ENCODE measurements at regions not wholly inside any gene's neighbourhood (a gene's known extent, or its start where the extent isn't known, plus 50 kb on each side); places are given as distances from the start of the nearest gene placed in this dataset.

GRCh38 chr3:191889756-191890155 is 428.8 kb downstream of the PYDC2 start:
- TF ChIP-seq POLR2A (IDR thresholded peaks at IDR 0.05): no peak
- TF ChIP-seq CTCF (IDR thresholded peaks at IDR 0.05 in 4 of 5, conservative IDR thresholded peaks at IDR 0.05 in 1 of 5): no peak
- H3K27me3 ChIP-seq: no peaks in the 10 kb centered on the region
- intact Hi-C loops (cut with DNase I; ENCODE audit: low total_unique reads): no loop called here
- H3K36me3 ChIP-seq: no peaks in the 10 kb centered on the region
- H3K4me3 ChIP-seq: no peak overlapping the region
- in situ Hi-C loops (cut with MboI; ENCODE audit: low sequenced_read_pairs in 4 of 4): no loop called here
- DNase-seq: no peak
- no peaks in the 10 kb centered on the region for H3K9me3 ChIP-seq
- H3K27ac ChIP-seq: no peak overlapping the region
- ATAC-seq: no peak
- H3K4me1 ChIP-seq: no peaks in the 10 kb centered on the region

DNA sequence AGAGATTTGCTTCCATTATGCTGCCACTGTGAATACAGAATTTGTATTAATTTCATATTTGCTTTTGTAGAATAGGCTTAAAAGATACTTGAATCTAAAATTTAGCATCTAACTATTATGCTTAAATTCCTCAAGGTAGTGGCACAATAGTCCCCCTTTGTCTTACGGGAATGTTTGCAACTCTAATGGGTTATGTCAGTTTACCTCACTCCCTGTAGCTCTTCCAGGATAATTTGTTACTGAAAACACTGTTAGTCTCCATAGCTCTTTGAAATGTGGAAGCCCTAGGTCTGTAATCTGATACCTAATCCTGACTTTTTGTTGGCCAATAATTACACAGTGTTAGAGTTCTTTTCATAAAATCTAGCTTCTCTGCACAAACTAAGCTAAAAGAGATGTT is 433.4 kb downstream of the PYDC2 start:
- H3K9me3 ChIP-seq: no peaks in the 10 kb centered on the region
- no peaks in the 10 kb centered on the region for H3K4me1 ChIP-seq
- in situ Hi-C loops (cut with MboI; ENCODE audit: low sequenced_read_pairs in 4 of 4) (no loop called here), intact Hi-C loops (cut with DNase I; ENCODE audit: low total_unique reads) (no loop called here)
- H3K4me3 ChIP-seq: no peak overlapping the region
- H3K36me3 ChIP-seq: no peaks in the 10 kb centered on the region
- no peak for DNase-seq
- H3K27ac ChIP-seq: no peak overlapping the region
- TF ChIP-seq CTCF (IDR thresholded peaks at IDR 0.05 in 4 of 5, conservative IDR thresholded peaks at IDR 0.05 in 1 of 5) (no peak), POLR2A (IDR thresholded peaks at IDR 0.05) (no peak)
- H3K27me3 ChIP-seq: no peaks in the 10 kb centered on the region
- no peak for ATAC-seq

- TF ChIP-seq CTCF (IDR thresholded peaks at IDR 0.05 in 4 of 5, conservative IDR thresholded peaks at IDR 0.05 in 1 of 5) (no peak), POLR2A (IDR thresholded peaks at IDR 0.05) (no peak)
These were observed 440.8 kb downstream of the PYDC2 start for GRCh38 chr3:191901741-191902140.

GRCh38 chr3:191912616-191913204 is 451.7 kb downstream of the PYDC2 start:
- Histone ChIP-seq H3K27me3 (no peaks in the 10 kb centered on the region), H3K4me1 (no peaks in the 10 kb centered on the region), H3K4me3 (no peak overlapping the region), H3K27ac (no peak overlapping the region), H3K9me3 (no peaks in the 10 kb centered on the region), H3K36me3 (no peaks in the 10 kb centered on the region)
- TF ChIP-seq CTCF (IDR thresholded peaks at IDR 0.05 in 4 of 5, conservative IDR thresholded peaks at IDR 0.05 in 1 of 5) (no peak), POLR2A (IDR thresholded peaks at IDR 0.05) (no peak)
- DNase-seq: no peak
- ATAC-seq: no peak
- intact Hi-C loops (cut with DNase I; ENCODE audit: low total_unique reads): no loop called here
- in situ Hi-C loops (cut with MboI; ENCODE audit: low sequenced_read_pairs in 4 of 4): no loop called here

More at GRCh38 chr3:191901741-191902140, 440.8 kb downstream of the PYDC2 start:
- Histone ChIP-seq H3K4me1 (no peaks in the 10 kb centered on the region), H3K4me3 (no peak overlapping the region), H3K27ac (no peak overlapping the region), H3K9me3 (no peaks in the 10 kb centered on the region), H3K36me3 (no peaks in the 10 kb centered on the region), H3K27me3 (no peaks in the 10 kb centered on the region)
- DNase-seq: no peak
- no peak for ATAC-seq
- in situ Hi-C loops (cut with MboI; ENCODE audit: low sequenced_read_pairs in 4 of 4): no loop called here
- intact Hi-C loops (cut with DNase I; ENCODE audit: low total_unique reads): no loop called here

GRCh38 chr3:191915712-191916111 is 454.7 kb downstream of the PYDC2 start:
- no peak for ATAC-seq
- Histone ChIP-seq H3K27ac (no peak overlapping the region), H3K36me3 (no peaks in the 10 kb centered on the region), H3K9me3 (no peaks in the 10 kb centered on the region), H3K4me1 (no peaks in the 10 kb centered on the region), H3K27me3 (no peaks in the 10 kb centered on the region), H3K4me3 (no peak overlapping the region)
- DNase-seq: no peak
- in situ Hi-C loops (cut with MboI; ENCODE audit: low sequenced_read_pairs in 4 of 4) (no loop called here), intact Hi-C loops (cut with DNase I; ENCODE audit: low total_unique reads) (no loop called here)
- TF ChIP-seq POLR2A (IDR thresholded peaks at IDR 0.05) (no peak), CTCF (IDR thresholded peaks at IDR 0.05 in 4 of 5, conservative IDR thresholded peaks at IDR 0.05 in 1 of 5) (no peak)

Data from gastrocnemius medialis (tissue), 4 donors.